ENCODE measurements at regions not wholly inside any gene's neighbourhood (a gene's known extent, or its start where the extent isn't known, plus 50 kb on each side); places are given as distances from the start of the nearest gene placed in this dataset.
A peak's percentile ranks its signal among the peaks of the same experiment; 100 is the strongest.

GRCh38 chr11:42311514-42311913 lies 852.1 kb upstream of the LRRC4C start:
- no peak overlapping the region for H3K4me2 ChIP-seq (ENCODE audit: insufficient read depth, low read length)
- peak; percentile 86 for FAIRE-seq
- CTCF ChIA-PET = interaction anchor here (0.6 kb wide), 1 partner anchor 213 kb away, joined by 3 read pairs; no protein-coding TSS in a partner anchor

More at GRCh38 chr11:42311514-42311913, 852.1 kb upstream of the LRRC4C start:
- POLR2A ChIA-PET = no interaction called here
- H2AFZ ChIP-seq (ENCODE audit: low read depth, low read length) = peak overlapping the region; percentile 95
- intact Hi-C loops (cut with micrococcal nuclease) (loop anchor here (5.0 kb wide), 1 partner anchor 186 kb away; no protein-coding TSS in a partner anchor), dilution Hi-C loops (cut with MboI; ENCODE audit: extremely low pct_ligation_motif_present, low sequenced_read_pairs) (no loop called here)
- peaks cover 30% of the 10 kb centered on the region for H3K4me1 ChIP-seq (ENCODE audit: control insufficient read depth, extremely low read depth, insufficient read depth, low read length)
- TF ChIP-seq POLR2A (IDR thresholded peaks at IDR 0.05; ENCODE audit: low read depth, low read length) (peak; percentile 46), GATA2 (IDR thresholded peaks at IDR 0.05; ENCODE audit: insufficient read depth, insufficient read length, low read depth, low read length) (peak; percentile 31), JUN (IDR thresholded peaks at IDR 0.05; ENCODE audit: borderline replicate concordance, insufficient read depth, insufficient read length, low read depth) (no peak), CTCF (IDR thresholded peaks at IDR 0.05; ENCODE audit: extremely low read depth in 1 of 2, insufficient read depth in 1 of 2, low read depth in 1 of 2, low read length in 2 of 2) (peak in 1 of 2 donors; percentile 20)
- DNase-seq (ENCODE audit: low read depth, low spot score) = peak; percentile 96
- no peak overlapping the region for H3K9ac ChIP-seq (replicated peaks; ENCODE audit: extremely low read depth, insufficient read depth, low read length)
- H3K9me3 ChIP-seq (replicated peaks; ENCODE audit: control insufficient read depth, insufficient read depth, low read length) = no peaks in the 10 kb centered on the region
- BruUV-seq (replicated peaks) = no TSS peak
- no peaks in the 10 kb centered on the region for H3K79me2 ChIP-seq (ENCODE audit: control insufficient read depth, insufficient read depth, low read length)
- H3K27me3 ChIP-seq (ENCODE audit: control insufficient read depth in 2 of 2, insufficient read depth in 2 of 2, low read length in 2 of 2) = no peaks in the 10 kb centered on the region
- H3K36me3 ChIP-seq (ENCODE audit: control insufficient read depth in 2 of 2, extremely low read depth in 1 of 2, insufficient read depth in 2 of 2, low read length in 2 of 2) = no peaks in the 10 kb centered on the region
- H3K4me3 ChIP-seq (replicated peaks in 1 of 3; ENCODE audit: insufficient read depth in 1 of 3, low read depth in 1 of 3, low read length in 3 of 3) = no peak overlapping the region
- no peaks in the 10 kb centered on the region for H4K20me1 ChIP-seq (replicated peaks; ENCODE audit: control insufficient read depth, extremely low read depth, insufficient read depth, low read length)
- peak overlapping the region; percentile 60 for H3K27ac ChIP-seq (ENCODE audit: insufficient read depth, low read depth, low read length)
- H3K9me1 ChIP-seq (replicated peaks; ENCODE audit: control insufficient read depth, extremely low read depth, insufficient read depth, low read length) = no peaks in the 10 kb centered on the region

All from endothelial cell of umbilical vein (primary cell).